ENCODE measurements at regions not wholly inside any gene's neighbourhood (a gene's known extent, or its start where the extent isn't known, plus 50 kb on each side); places are given as distances from the start of the nearest gene placed in this dataset.

DNA sequence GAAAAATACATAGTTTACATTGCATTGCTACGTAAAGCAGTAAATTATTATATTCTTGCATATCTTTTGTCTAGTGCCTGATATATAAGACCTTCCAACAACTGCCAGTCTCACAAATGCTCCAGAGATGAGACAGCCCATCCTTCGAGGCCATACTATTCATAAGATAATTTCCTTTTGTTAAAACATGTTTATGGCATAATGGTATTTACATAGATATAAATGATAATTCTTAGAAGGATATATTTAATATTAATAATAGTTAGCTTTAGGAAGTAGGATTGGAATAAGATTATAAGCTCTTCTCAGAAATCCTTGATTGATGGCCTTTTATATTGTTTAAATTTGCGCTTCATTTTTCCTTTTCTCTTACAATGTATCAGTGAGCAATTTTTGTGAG lies 1410.1 kb upstream of the MIR17HG start:
- DNase-seq = no peak

DNA sequence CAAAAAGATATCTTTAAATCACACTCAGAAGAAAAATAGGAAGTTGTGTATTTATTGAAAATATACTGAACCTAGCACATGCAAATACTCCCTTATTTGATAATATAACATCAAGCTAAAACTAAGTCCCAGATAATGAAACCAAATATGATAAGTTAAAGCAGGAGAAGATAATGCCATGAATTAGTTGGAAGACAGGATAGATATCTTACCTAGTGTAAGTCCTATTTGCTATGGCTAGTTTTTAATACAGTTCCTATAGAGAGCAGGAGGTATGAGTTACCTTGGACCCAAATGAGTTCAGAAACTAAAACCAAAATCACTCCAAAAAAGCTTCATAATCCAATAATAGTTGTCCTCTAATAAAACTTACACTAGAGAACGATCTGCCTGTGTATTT lies 1407.1 kb upstream of the MIR17HG start:
- DNase-seq = no peak

DNA sequence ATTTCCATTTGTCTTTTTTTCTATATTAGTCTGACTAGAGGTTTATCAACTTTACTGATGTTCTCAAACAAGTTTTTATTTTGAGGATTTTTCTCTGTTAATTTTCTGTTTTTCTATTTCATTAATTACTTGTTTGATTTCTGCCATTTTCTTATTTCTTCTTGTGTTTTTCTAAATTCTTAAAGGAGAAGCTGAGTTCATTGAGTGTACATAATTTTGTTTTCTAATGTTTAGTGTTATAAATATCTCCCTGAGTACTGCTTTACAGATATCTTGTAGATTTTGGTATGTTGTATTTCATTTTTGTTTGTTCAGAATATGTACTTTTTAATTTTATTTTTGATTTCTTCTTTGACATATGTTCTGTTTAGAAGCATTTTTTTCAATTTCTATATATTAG lies 1404.3 kb upstream of the MIR17HG start:
- no peak for DNase-seq

DNA sequence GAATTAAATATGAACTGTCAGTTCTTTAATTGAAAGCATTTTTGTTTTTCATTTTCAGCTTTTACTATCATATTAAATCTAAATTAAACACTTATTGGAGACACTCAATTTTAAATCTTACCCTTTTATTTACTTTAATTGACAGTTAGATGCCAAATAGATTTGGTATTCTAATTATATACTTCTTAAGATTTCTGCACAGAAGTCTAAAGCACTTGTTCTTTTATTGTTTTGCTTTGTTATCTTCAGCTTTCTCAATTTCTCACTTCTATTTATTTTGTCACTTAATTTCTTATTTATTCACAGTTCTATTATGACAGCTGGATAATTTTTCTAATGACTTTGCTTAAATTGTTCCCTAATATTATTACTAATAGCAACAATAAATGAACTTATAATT lies 1397.3 kb upstream of the MIR17HG start:
- DNase-seq = no peak

DNA sequence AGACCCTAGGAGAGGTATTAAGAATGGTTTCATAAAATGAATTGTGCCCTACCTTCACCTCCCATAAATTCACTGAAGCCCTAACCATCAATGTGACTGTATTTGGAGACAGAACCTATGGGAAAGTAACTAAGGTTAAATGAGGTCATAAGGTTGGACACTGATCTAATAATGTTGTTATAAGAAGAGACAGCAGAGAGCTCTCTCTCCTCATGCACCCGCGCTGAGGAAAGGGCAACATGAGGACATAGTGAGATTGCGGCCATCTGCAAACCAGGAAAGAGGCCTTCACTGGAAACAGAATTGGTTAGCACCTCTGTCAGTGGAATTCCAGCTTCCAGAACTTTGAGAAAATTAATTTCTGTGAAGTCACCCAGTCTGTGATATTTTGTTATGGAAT lies 1396.1 kb upstream of the MIR17HG start:
- no peak for DNase-seq

DNA sequence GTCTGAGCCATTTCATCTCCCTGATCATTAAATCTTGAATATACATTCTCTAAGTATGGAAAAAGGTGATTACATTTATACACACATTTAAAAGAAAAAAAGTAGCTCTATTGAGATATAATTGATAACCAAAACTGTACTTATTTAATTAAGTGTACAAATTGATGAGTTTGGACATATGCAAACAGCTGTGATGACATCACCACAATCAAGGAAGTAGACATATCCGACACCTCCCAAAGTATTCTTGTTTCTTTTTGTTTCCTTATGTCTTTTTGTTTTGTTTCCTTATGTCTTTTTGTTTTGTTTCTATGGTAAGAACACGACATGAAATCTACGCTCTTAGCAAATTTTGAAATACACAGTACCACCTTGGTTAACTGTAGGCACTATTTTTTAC lies 1393.9 kb upstream of the MIR17HG start:
- DNase-seq = no peak

DNA sequence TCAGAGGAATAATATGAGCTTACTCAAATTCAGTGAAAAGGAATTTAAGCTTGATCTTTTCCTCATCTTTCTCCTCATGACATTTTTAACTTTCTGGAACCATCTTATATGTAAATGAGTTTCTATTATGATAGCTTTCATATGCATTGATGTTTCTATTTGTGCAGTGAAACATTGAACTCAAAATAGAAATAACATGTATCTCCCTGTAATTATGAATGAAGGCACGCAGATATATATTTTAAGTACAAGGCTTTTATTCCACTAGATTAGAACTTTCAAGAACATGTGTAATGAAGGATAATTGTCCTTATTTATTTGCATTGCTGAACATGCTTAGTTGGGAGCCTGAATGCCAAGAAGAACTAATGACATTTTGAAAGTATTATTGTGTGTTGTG lies 1391.7 kb upstream of the MIR17HG start:
- DNase-seq = no peak

DNA sequence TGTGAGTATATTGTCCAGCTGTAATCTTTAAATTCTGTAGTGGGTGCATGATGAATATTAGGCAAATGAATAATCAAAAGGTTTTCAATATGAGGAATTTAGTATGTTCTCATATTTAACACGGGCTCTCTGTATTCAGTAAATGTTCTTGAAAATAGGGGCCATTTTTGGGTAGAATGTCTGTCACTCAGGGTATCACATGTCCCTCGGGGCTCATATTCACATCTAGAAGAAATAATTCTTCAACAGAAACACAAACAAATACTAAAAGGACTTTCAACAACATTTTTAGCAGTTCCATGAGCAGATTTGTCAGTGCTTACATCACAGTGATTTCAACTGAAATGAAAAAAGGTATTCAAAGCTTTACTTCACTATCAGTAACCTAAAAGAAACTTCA lies 1388.4 kb upstream of the MIR17HG start:
- no peak for DNase-seq

DNA sequence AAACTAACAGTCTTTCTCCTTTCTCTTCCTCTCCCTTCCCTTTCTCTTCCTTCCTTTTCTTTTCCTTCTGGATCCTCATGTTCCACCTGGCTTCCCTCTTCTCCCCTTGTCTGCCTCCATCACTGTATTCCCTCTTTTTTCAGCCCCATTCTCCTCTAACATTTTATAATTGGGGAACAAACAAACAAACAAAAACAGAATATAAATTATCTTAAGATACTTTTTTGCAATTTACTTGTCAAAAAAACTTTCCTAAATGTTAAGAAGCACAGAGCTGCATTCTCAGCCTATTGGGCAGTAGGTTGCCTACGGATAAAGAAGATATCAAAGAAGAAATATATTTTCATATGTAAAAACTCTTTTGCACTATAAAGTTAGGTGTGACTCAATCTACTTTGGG lies 1382.2 kb upstream of the MIR17HG start:
- no peak for DNase-seq

DNA sequence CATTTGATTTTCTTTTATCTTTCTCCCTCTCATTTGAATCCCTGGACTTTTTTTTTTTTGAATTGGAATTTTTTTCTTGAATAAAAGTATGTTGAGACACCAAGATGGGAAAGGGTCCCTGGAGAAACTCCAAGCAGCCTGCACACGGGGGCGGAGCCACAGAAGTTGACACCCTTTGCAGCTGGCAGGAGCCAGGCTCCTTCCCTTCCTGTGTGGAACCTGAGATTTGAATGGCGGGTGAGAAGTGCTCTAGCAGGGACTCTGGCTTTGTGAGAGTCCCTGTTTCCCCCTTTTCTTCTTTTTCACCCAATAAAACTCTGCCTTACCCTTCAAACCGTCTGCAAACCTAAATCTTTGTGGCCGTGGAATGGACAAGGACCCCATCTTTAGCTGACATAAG lies 1381.0 kb upstream of the MIR17HG start:
- no peak for DNase-seq

DNA sequence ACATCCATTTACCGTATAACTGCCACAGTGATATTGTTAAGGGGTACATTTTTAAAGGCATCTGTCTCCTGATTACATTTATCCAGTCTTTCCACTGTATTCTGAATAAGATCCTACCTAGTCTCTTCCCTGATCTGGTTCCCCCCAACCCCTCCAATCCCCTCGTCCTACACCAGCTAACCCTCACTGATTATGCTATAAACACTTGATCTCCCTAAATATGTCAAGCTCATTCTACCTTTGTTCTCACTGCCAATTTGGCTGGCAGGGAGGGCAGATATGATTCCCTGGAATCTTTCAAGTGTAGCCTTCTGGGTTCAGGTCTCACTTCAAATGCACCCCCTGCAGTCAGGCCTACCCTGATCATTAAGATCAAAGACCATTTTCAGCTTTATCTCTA lies 1379.8 kb upstream of the MIR17HG start:
- no peak for DNase-seq

DNA sequence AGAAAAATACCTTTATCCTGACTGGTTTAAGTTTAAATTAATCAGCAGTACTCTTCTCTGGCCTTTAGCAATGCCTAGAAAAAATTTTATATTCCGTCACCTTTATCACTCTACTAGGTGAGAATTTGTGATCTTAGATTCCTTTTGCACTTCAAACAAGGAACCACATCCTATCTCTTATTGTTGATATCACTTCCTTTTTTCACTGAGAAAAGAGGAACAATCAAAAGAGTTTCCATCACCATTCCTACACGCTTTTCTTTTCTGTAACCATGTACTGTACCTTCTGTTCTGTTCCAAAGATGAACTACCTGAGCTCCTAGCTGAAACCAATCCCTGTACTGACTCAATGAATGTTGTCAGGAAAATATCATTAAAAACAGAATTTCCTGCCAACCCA lies 1379.0 kb upstream of the MIR17HG start:
- DNase-seq = no peak

DNA sequence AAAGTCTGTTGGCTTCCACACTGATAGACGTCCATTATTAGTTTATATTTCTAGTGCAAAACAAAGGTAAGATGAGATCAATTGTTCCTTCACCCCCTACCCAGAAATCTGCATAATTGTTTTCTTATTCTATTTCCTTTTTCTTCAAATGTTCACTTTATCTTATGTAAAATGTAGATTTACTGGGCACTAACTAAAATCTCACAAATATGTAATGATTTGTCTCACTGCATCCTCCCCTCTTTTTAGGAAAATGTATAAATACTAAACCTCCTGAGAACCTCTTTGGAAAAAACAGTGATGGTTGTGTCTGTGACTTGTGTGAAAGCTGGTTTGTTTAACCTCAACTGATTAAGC lies 1377.2 kb upstream of the MIR17HG start:
- no peak for DNase-seq

DNA sequence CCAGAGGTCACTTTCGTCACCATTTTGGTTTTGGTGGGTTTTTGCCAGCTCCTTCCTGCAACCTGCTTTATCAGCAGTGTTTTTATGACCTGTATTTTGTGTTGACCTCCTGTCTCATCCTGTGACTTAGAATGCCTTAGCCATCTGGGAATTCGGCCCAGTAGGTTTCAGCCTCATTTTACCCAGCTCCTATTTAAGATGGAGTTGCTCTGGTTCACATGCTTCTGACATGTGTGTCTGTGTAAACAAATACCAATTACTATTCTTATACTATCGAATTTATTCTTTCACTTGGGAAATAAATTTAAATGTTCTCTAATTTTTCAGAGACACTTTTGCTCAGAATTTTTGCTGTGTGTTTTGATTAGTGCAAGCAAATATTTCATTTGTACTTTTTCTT lies 1370.3 kb upstream of the MIR17HG start:
- no peak for DNase-seq

DNA sequence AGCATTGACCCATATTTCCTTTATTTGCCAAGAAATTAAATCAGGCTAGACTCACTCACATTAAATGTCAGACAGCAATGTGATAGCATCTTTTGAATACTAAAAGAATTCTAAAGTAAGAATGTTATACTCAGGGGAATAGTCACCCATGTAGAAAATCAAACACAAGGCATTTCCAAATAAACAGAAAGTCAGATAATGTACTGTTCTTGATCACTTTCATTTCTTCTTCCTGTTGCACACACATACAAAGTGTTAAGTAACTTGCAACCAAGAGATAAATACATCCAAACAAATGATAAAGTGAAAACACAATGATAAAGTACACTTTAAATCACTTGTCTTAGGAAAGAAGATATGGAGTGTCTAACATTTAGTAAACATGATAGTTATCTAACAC lies 1366.6 kb upstream of the MIR17HG start:
- no peak for DNase-seq

DNA sequence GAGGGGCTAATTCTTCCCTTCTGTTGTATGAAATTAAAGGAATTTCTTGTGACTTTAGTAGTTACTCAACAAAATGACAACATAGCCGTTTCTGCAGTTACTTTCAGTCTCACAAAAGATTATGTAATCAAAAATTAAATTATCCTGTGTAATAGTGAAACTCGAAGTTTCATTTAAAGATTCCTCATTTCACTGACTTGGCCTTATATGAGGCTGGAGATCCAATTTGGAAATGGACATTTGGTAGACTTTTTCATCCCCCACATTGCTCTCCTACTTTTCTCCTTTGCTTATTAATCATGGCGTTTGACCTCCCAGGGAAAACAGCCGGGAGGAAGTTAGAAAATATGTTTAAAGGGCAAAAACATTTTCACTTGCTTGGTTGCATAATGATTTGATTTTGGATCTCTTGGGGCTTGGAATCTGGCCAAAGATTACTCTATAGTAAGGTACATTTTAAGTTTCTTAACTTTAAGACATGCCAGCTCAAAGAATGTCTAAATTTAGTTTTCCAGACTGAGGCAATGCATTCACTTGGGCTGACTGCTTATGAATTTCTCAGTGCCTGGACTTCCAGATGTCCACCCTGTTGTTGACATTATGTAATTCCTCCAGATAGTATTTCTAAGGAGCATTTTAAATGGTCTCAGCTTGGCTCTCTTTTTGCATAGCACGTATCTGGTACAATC lies 1364.9 kb upstream of the MIR17HG start:
- DNase-seq = no peak

DNA sequence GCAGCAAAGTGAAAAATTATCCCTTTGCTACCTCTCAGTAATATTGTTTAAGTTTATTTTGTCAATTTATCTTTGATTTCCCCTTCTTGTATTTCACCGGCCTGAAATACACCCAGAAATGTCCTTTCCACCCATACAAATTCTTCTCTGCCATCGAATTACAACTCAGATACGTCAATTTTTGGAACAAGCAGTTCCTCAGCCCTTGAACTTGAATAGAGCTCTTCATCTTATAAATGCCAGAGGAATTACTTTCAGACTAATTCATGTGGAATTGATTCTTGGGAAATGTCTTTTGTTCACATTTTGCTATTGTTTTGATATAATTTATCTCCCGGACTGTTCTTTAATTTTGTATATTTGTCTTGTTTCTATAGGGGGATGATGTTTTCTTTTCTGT lies 1359.3 kb upstream of the MIR17HG start:
- no peak for DNase-seq

DNA sequence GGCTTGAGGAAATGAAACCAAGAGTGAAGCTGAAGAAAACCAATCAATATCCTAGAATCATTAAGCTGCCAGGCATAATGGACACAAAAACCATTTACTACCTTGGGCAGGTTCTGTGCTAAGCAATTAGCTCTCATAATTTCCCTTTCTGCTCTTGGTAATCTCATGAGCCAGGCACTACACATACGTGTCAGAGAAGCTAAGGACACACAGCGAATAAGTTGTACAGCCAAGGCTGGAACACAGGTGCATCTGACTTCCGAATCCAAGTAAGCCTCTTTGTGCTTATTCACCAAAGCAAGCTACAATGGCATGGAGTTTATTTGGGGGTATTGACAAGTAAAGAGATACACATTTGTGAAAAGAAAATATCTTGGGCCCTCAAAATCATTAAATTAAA lies 1343.9 kb upstream of the MIR17HG start:
- DNase-seq = no peak

DNA sequence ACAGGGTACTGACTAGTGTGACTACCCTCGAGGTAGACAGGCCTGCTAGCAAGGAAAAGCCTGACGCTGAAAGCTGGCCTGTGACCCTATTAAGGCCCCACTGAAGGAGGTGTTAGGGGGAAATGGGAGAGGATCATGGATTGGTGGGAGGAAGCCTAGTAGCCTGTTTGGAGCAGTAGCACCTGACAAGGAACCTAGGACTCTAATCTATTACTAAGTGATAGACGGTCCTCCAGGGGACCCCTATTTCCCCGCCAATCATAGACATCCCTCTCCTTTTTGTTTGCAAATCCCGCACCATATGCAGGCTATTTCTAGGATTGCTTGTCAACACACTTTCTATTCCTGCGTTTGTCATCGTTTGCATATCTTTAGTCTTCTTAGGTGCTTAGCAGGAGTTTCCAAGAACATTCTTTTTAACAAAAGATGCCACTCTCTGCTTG lies 1338.8 kb upstream of the MIR17HG start:
- no peak for DNase-seq

DNA sequence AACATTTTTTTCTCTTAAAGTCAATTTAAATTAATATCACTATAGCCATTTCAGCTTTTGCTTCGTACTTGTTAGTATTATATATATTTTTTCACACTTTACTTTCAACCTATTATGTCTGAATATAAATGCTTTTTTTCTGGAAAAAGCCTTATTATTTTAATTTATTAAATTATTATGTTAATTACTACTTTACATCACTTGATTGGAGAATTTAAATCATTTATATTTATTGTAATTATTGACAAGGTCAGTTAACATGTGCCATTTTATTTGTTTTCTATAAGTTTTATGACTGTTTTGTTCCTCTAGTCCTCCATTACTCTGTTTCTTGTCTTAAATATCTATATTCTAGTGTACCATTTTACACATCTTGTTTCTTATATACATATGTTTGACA lies 1333.4 kb upstream of the MIR17HG start:
- no peak for DNase-seq

DNA sequence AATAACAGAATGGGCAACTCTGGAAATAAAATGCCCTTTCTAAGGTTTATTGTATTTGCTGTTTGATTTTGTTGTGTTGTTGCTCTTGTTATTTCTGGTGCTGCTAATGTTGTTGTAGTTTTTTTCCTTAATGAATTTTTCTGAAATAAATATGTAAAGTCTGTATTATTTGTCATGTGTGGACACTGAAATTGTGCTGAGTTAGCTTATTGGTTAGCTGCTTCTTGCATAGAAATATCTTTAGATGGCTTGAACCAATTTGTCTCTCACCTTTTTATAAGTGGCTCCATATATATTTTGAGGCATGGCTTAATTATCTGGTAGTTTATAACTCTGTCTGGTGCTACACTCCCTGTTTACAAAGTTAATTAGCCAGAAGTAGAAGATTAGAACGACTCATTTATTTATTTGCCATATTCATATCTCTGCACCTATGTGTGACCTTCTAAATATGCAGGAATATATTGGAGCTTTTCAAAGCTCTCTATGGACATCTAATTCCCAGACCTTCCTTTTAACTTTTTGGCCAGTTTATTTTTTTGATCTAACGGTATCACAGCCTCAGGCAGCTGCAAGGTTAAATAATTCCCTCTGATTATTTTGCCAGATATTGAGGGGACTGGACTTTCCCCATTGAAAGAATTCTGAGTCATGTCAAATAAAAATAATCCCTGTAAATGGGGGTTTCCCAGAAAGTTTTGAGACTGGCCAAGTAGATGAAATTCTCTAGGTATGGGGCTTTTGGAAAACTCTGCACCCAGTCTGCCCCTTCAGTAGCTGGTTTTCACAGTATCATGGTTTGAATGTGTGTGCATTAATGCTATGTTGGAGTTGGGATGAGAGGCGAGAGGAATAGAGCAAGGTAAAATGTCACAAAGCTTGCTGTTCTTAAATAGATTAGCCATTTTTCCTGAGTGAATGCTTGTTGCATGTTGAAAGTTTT lies 1331.7 kb upstream of the MIR17HG start:
- no peak for DNase-seq

DNA sequence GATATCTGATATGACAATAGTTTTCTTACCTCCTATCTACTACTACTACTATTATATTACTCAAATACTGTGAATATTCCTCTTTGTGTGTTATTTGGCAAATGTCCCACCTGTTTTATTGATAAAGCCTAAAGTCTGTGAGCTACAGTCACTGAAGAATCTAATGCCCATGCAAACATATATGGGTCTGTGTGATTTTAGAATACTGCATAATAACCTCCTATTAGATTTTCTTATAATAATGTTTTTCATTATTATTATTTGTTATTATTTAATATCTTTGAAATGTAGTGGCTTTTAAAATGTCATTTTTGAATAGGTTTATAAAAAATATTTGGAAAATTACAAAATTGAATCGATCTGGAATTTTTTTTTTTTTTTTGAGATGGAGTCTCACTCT lies 1330.8 kb upstream of the MIR17HG start:
- DNase-seq = no peak

DNA sequence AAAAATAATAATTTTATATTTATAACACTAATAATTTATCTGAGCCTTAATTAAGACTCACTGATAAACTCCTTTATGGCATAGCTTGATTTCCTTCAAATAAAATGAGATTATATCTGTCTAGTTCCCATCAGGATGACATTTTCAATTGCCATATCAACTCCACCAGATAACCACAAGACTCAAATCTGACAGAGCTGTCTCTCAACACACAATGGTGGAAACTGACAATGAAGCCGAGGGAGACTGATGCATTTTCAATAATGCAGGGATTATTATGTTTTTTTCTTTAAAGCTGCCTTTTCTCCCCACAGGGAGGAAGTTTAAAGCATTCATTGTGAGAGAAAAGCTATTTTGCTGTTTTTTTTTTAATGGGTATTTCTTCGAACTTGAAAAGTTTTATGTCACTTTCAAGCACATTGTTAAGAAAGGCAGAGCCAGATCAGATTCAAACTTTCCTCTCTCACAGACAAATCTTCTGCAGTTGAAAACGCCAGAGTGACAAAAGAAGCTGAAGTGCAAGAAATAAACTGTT lies 1326.9 kb upstream of the MIR17HG start:
- DNase-seq = no peak

DNA sequence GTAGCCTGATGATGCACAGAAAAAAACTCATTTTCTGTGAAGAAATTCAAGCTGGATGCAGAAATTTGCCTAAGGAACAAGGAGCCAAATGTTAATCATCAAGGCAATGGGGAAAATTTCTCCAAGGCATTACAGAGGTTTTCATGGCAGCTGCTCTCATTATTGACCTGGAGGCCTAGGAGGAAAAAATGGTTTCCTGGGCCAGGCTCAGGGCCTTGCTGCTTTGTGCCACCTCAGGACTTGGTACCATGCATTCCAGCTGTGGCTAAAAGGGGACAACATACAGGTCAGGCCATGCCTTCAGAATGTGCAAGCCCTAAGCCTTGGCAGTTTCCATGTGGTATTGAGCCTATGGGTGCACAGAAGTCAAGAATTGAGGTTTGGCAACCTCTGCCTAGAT lies 1320.1 kb upstream of the MIR17HG start:
- DNase-seq = no peak

Measured in stimulated activated CD4-positive, alpha-beta T cell treated with anti-CD3 and anti-CD28 coated beads, Interleukin-4, amount 100 ng/mL, for 24 hours (primary cell).